CD4-positive, alpha-beta T cell treated with Interleukin-10 for 1 hour (primary cell): ENCODE measurements at regions not wholly inside any gene's neighbourhood (a gene's known extent, or its start where the extent isn't known, plus 50 kb on each side); places are given as distances from the start of the nearest gene placed in this dataset.

ENCODE experiments used
- DNase-seq: peaks from one replicate; pipeline ENCODE4 v3.0.0-alpha.2; 2020

- DNase-seq = no peak
These were observed 248.4 kb downstream of the MYLK4 start for GRCh38 chr6:2502096-2502997.

GRCh38 chr6:2497922-2498623, 252.6 kb downstream of the MYLK4 start:
- DNase-seq = no peak

- no peak for DNase-seq
These were observed 250.9 kb upstream of the GMDS start for GRCh38 chr6:2496291-2496690.

- no peak for DNase-seq
These were observed 247.5 kb upstream of the GMDS start for GRCh38 chr6:2492686-2493523.

- DNase-seq = no peak
These were observed 245.7 kb upstream of the GMDS start for GRCh38 chr6:2491137-2491536.

DNA sequence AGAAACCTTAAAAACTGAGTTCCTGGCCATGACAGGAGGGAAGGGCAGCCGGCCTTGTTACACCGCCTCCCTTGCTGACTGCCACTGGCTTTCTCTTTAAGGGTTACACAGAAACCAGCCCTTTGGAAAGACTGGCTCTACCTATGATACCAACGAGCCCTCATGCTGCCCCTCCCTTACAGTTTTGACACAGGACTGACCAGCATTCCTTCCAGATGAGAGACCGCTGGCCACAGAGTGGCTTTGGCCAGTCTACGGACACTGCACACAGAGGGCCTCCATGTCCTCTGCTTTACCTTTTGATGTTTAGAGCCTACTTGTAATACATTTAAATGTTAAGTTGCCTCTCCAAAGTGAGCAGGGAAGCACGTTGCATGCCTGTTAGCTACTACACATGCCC, 243.2 kb upstream of the GMDS start:
- no peak for DNase-seq

- no peak for DNase-seq
These were observed 239.7 kb upstream of the GMDS start for GRCh38 chr6:2485116-2485515.

DNA sequence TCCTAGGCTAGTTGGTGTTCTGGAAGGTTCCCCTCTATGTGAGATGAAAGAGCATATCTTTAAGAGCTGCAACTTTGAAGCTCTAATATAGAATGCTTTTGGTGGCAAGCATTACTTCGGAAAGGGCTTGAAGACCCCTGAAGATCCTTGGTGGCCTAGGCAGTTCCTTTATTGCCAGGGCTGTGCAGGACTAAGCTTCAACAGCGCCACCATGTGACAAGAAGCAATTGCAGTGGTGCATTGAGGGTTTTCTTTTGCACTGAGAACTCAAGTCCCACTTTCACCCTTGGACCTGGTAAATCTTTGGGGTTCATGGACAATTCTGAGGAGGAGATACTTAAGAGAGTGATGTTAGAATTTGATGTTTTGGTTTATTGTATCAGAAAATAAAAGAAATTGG, 237.4 kb upstream of the GMDS start:
- no peak for DNase-seq

DNA sequence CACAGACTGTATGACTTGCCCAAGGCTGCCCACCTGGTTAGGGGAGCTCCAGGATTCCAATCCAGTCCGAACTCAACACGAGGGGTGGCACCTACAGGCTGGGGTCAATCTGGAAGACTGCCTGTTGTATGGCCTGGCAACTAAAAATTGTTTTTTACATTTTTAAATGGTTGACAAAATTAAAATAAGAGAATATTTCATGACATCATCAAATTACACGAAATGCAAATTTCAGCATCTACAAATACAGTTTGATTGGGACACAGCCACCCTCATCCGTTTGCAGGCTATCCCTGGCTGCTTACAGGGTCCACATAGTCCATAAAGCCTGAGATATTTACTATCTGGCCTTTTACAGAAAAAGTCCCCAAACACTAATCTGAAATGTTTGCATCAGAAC, 235.9 kb upstream of the GMDS start:
- DNase-seq = no peak

- no peak for DNase-seq
These were observed 235.0 kb upstream of the GMDS start for GRCh38 chr6:2480267-2480966.

- no peak for DNase-seq
These were observed 232.8 kb upstream of the GMDS start for GRCh38 chr6:2478200-2478599.

DNA sequence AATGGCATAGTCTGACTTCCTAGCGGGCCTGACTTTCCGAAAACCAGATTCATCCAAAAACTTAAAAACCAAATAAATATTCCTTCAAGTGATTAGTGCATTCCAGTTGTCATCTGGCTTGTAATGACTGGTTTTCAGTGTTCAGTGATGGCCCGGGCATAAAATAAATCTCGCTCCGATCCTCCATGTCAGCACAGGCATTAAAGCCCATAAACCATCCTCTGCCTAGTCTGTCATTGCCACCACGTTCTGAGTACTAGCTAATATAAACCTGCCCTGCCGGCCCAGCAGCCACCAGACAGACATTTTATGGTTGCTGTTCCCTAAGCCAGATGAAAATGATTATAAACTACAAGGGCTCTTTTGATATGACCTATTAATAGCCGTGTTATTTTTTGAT, 232.3 kb upstream of the GMDS start:
- no peak for DNase-seq

- no peak for DNase-seq
These were observed 231.8 kb upstream of the GMDS start for GRCh38 chr6:2477250-2477649.

- DNase-seq = no peak
These were observed 231.0 kb upstream of the GMDS start for GRCh38 chr6:2476376-2476775.

DNA sequence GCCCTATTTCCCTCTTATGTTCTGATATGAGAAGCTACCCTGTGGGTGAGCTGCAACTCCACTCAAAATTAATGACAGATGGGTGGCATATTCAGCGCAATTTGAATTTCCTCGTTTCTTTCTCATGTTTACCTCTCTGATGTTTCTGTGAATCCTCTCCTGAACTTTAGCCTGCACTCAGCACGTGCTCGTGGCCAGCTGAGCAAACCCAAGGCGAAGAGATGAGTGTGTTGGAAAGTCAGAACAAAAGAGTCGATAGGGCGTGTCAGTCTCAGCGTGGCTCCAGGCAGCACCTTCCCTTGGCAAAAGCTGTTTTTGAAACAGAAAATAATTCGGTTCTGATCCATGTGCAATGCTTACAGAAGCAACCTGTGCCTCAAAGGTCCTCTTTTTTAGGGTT, 226.1 kb upstream of the GMDS start:
- DNase-seq = no peak

DNA sequence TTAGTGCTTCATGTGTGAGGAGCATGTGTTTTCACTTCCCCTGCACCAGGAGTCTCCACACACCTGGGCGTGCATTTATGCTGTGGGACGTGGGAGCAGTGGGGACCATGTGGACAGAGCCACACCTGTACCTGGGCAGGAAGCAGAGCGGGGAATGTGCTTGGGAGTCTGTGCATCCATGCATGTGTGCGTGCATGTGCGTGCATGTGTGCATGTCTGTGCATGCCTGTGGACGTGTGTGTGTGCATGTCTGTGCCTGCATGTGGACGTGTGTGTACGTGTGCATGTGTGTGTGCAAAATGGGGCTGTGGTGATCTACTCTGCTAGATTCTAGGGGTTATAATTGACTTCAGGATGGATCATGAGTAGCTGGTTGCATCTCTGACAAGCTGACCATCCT, 224.0 kb upstream of the GMDS start:
- DNase-seq = no peak

DNA sequence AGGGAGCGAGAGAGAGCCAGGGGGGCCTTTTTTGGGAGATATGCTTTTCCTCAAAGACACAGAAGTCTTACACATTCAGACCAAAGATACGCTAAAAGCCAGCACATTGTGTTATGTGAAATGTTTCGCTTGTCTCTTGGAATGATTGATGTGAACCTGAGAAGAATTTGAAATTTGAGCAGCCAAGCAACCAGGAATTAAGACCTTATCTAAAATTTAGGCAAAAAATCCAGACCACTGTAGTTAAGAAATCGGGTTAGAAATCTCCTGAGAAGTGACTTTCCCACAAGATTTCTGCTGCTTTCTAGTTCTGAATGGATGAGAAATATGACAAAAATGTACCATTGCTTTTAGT, 223.2 kb upstream of the GMDS start:
- DNase-seq = no peak

DNA sequence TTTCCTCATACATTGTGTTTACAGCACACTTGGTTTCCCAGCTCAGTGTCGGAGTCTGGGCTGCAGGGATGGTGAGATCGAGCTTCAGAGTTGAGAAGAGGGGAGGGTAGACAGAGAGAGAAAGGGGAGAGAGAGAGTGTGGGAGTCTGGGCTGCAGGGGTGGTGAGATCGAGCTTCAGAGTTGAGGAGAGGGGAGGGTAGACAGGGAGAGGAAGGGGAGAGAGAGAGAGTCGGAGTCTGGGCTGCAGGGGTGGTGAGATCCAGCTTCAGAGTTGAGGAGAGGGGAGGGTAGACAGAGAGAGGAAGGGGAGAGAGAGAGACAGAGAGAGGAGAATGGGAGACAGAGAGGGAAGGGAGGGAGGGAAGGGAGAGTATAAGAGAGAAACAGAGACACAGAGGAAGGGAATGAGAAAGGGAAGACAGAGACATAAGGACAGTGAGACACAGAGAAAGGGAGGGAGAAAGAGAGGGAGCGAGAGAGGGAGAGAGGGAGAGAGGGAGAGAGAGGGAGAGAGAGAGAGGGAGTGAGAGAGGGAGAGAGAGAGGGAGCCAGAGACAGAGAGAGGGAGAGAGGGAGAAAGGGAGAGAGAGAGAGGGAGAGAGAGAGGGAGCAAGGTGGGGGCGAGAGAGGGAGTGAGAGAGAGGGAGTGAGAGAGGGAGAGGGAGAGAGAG, 222.7 kb upstream of the GMDS start:
- no peak for DNase-seq

- DNase-seq = no peak
These were observed 219.9 kb upstream of the GMDS start for GRCh38 chr6:2465336-2465735.

DNA sequence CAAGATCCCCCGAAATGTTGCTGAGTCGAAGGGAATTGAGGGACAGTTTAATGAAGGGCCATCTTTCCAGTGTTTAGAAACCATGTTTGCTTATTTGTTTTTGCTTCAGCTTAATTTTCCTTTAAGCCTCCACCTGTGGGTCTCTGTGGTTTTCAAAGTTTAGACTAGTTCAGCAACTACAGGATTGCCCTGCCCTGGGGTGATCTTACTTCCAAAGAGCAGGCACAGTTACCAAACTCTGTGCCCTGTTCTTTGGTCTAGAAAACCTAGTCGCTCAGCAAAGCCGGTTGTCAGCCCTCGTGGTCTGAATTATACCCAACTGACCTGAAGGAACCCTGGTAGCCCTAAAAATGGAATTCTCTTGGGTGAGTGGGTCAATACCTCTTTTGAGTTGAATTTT, 219.2 kb upstream of the GMDS start:
- DNase-seq = no peak

GRCh38 chr6:2462831-2463230, 217.4 kb upstream of the GMDS start:
- no peak for DNase-seq

- no peak for DNase-seq
These were observed 214.9 kb upstream of the GMDS start for GRCh38 chr6:2460216-2460745.
